ENCODE measurements at regions not wholly inside any gene's neighbourhood (a gene's known extent, or its start where the extent isn't known, plus 50 kb on each side); places are given as distances from the start of the nearest gene placed in this dataset.

DNA sequence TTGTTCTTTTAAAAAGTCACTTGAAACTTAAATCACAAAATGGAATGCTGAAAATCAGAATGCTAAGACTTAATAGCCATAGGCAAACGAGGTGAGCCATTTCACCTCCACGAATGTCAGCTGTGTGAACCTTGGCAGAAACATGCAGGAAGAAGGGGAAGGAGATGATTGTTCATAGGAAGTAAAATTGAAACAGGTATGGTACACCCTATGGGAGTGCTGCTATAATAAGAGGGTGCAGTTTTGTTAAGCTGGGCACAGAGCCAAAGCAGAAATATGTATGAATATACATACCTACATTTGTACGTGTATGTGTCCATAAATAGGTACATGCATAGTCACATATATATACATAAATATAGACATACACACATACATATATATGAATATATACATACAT lies 51.0 kb upstream of the SPINK5 start:
- no peak overlapping the region for H3K14ac ChIP-seq (ENCODE audit: insufficient read length)
- H3K36me3 ChIP-seq (ENCODE audit: control insufficient read depth in 2 of 4, insufficient read depth in 4 of 4, low read length in 3 of 4), result peaks cover 0 to 4% (median 0%) of the 10 kb centered on the region in 4 experiments; a peak in 1 of 8 replicates
- no peak overlapping the region for H2BK20ac ChIP-seq (ENCODE audit: low read length)
- no peak overlapping the region for H3K23ac ChIP-seq (ENCODE audit: insufficient read length)
- H4K20me1 ChIP-seq (replicated peaks in 1 of 2; ENCODE audit: control insufficient read depth in 1 of 2, insufficient read depth in 2 of 2, low read length in 2 of 2), result no peaks in the 10 kb centered on the region
- H2BK15ac ChIP-seq (ENCODE audit: low read length), result no peak overlapping the region
- no peak overlapping the region for H2BK120ac ChIP-seq (replicated peaks; ENCODE audit: low read depth, low read length)
- no peak overlapping the region for H4K5ac ChIP-seq (ENCODE audit: insufficient read length, low read depth, low read length)
- H3K27ac ChIP-seq (ENCODE audit: low read depth, low read length), result no peak overlapping the region
- no peak overlapping the region for H3K56ac ChIP-seq (replicated peaks; ENCODE audit: insufficient read length, low read depth, low read length)
- H3K79me1 ChIP-seq (ENCODE audit: low read depth, low read length), result no peaks in the 10 kb centered on the region
- no peak overlapping the region for H3K18ac ChIP-seq (ENCODE audit: extremely low read depth, low read length)
- no peak for FAIRE-seq
- H3K23me2 ChIP-seq (ENCODE audit: low read depth, low read length), result no peaks in the 10 kb centered on the region
- H2BK12ac ChIP-seq (ENCODE audit: low read depth, low read length), result no peak overlapping the region
- no peak overlapping the region for H2BK5ac ChIP-seq (ENCODE audit: low read depth, low read length)
- H3K4me1 ChIP-seq (replicated peaks in 1 of 4; ENCODE audit: control insufficient read depth in 3 of 4, insufficient read depth in 4 of 4, low read length in 3 of 4), result no peaks in the 10 kb centered on the region
- DNase-seq (ENCODE audit: low read depth in 1 of 2, low spot score in 2 of 2), result no peak
- H3K4me2 ChIP-seq (ENCODE audit: insufficient read depth in 1 of 2, low read depth in 2 of 2, low read length in 2 of 2), result no peak overlapping the region
- H3K9me3 ChIP-seq (ENCODE audit: insufficient read depth in 2 of 2, low read depth in 1 of 2, low read length in 1 of 2), result no peaks in the 10 kb centered on the region
- H2AK5ac ChIP-seq (ENCODE audit: low read depth, low read length), result no peak overlapping the region
- H3K4ac ChIP-seq (replicated peaks; ENCODE audit: insufficient read length, low read depth, low read length), result no peak overlapping the region
- no peaks in the 10 kb centered on the region for H3K27me3 ChIP-seq (replicated peaks in 1 of 4; ENCODE audit: control insufficient read depth in 3 of 4, extremely low read depth in 1 of 4, insufficient read depth in 3 of 4, low read length in 3 of 4)
- no peak overlapping the region for H4K8ac ChIP-seq (ENCODE audit: extremely low read depth, insufficient read depth, low read length)
- 81% methylated on average over 3 of the region's 3 CpGs; no CpG with 5 or more reads in 1 of the 2 experiments for WGBS, 2 experiments (ENCODE audit: extremely low coverage in 1 of 2, insufficient coverage in 1 of 2, insufficient read length in 1 of 2, insufficient replicate concordance in 2 of 2, low coverage in 1 of 2, low lambda C conversion rate in 2 of 2, missing lambda C conversion rate in 1 of 2)
- CTCF ChIA-PET (ENCODE audit: partially characterized antibody), result interaction anchor here (1.1 kb wide), 1 partner anchor 189 kb away, joined by 3 read pairs; no protein-coding TSS in a partner anchor
- no peak overlapping the region for H4K91ac ChIP-seq (replicated peaks; ENCODE audit: insufficient read length, low read length)
- no peak overlapping the region for H2AFZ ChIP-seq (ENCODE audit: low read length)
- no peak overlapping the region for H3K9ac ChIP-seq (replicated peaks in 1 of 4; ENCODE audit: extremely low read depth in 1 of 4, low read depth in 3 of 4, low read length in 3 of 4)
- POLR2A ChIA-PET (ENCODE audit: partially characterized antibody), result no interaction called here
- no peak overlapping the region for H3K4me3 ChIP-seq (ENCODE audit: extremely low read depth in 1 of 4, insufficient read depth in 2 of 4, low read depth in 3 of 4, low read length in 4 of 4)
- H3K79me2 ChIP-seq (ENCODE audit: control insufficient read depth in 1 of 2, insufficient read depth in 2 of 2, low read length in 2 of 2), result no peaks in the 10 kb centered on the region
- no peak for TF ChIP-seq EP300 (IDR thresholded peaks at IDR 0.05; ENCODE audit: borderline replicate concordance in 1 of 2, low read depth in 2 of 2, low read length in 2 of 2)
- TF ChIP-seq GABPA (IDR thresholded peaks at IDR 0.05; ENCODE audit: borderline replicate concordance, insufficient read depth, low read length), result no peak
- no peak for TF ChIP-seq KDM4A (IDR thresholded peaks at IDR 0.05; ENCODE audit: low read depth, low read length, severe bottlenecking)
- no peak for TF ChIP-seq TAF1 (IDR thresholded peaks at IDR 0.05; ENCODE audit: low read depth, low read length)
- no peak for TF ChIP-seq POLR2A (IDR thresholded peaks at IDR 0.05; ENCODE audit: control extremely low read depth in 1 of 2, low read depth in 2 of 2, low read length in 2 of 2)
- TF ChIP-seq YY1 (IDR thresholded peaks at IDR 0.05; ENCODE audit: low read depth, low read length), result no peak
- no peak for TF ChIP-seq FOSL1 (IDR thresholded peaks at IDR 0.05; ENCODE audit: insufficient read depth, low read depth, low read length)
- no peak for TF ChIP-seq SIX5 (IDR thresholded peaks at IDR 0.05; ENCODE audit: low read depth, low read length)
- TF ChIP-seq JUN (IDR thresholded peaks at IDR 0.05; ENCODE audit: low read depth, low read length), result no peak
- no peak for TF ChIP-seq POU5F1 (IDR thresholded peaks at IDR 0.05; ENCODE audit: low read depth, low read length)

All from H1 (cell line).